Heart left ventricle (tissue), 13 donors: ENCODE measurements at regions not wholly inside any gene's neighbourhood (a gene's known extent, or its start where the extent isn't known, plus 50 kb on each side); places are given as distances from the start of the nearest gene placed in this dataset.

Source experiments
- POLR2A ChIP-seq, 2 donors: fragments of 450-650 bp; IDR thresholded peaks; one replicate each; pipeline ENCODE4 v1.6.1; 2017; ENCODE audit warnings: antibody characterized with exemption in 2 of 2, mild to moderate bottlenecking in 2 of 2, moderate library complexity in 2 of 2
- TF ChIP-seq, protein P1 (sequence below), 12 donors: fragments of 200-600 bp; sonication (generic) in 4 of 12; IDR thresholded peaks; one replicate each; pipeline versions ENCODE4 v1.5.0 to v1.8.0; 2018 to 2022; ENCODE audit warnings: antibody characterized with exemption in 12 of 12, mild to moderate bottlenecking in 5 of 12
- donor health status: ischemic (EF 13 %, LVEDD 7.1; RV severe dilation, severe dysfunction).
- donor health status: DM: no; HTN: yes; CAD: no.
- donor health status: DM: no; HTN: no; CAD: no.
- donor health status: ischemic (EF 25% LVEDD 6.9; RV normal size, moderate dysfunction).
- donor health status: ischemic (EF 25% LVEDD 5.7; RV mildly dilated, moderate dysfunction).
- donor health status: ischemic (EF 35%, LVEDD 5.7; RV mildly dilated, moderate dysfunction).
- donor health status: nonischemic (EF 11% LVEDD 7.7; RV severe dilation, severe dysfunction).
- donor health status: DM: yes; HTN: yes; CAD: no.
- donor health status: PGD.
- donor health status: ischemic (EF 29% LVEDD 5.4; RV normal size, mild dysfunction).
- donor health status: nonischemic (EF 23%, LVEDD 6.1; RV moderate dilation, normal function).

GRCh38 chr5:5089895-5090649 is 50.1 kb upstream of the ADAMTS16 start:
- TF ChIP-seq, protein P1, sequence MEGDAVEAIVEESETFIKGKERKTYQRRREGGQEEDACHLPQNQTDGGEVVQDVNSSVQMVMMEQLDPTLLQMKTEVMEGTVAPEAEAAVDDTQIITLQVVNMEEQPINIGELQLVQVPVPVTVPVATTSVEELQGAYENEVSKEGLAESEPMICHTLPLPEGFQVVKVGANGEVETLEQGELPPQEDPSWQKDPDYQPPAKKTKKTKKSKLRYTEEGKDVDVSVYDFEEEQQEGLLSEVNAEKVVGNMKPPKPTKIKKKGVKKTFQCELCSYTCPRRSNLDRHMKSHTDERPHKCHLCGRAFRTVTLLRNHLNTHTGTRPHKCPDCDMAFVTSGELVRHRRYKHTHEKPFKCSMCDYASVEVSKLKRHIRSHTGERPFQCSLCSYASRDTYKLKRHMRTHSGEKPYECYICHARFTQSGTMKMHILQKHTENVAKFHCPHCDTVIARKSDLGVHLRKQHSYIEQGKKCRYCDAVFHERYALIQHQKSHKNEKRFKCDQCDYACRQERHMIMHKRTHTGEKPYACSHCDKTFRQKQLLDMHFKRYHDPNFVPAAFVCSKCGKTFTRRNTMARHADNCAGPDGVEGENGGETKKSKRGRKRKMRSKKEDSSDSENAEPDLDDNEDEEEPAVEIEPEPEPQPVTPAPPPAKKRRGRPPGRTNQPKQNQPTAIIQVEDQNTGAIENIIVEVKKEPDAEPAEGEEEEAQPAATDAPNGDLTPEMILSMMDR (IDR thresholded peaks at IDR 0.05) = no peak
- no peak for TF ChIP-seq POLR2A (IDR thresholded peaks at IDR 0.05)
